ENCODE measurements at regions not wholly inside any gene's neighbourhood (a gene's known extent, or its start where the extent isn't known, plus 50 kb on each side); places are given as distances from the start of the nearest gene placed in this dataset.

DNA sequence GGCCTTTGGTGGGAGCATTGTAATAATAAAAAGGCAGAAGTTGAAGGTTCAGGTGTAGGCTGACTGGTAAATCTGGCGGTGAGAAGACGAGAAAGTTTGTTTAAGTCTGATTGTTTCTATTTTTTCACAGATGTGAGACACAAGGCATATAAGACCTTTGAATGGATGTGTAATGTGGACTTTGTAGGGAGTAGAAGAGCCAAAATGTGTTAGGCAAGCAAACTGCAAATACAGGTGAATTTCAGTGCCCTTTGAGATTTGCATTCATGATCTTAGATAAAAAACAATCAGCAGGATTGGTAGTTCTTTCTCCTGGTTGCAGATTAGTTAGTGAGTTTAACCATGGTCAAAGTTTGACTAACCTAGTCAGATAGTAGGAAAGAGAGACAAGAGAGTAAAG, 238.9 kb downstream of the FRK start:
- H3K4me1 Mint-ChIP-seq (ENCODE audit: insufficient read depth, unreplicated experiment) = no peaks in the 10 kb centered on the region
- no peaks in the 10 kb centered on the region for H3K36me3 Mint-ChIP-seq (ENCODE audit: insufficient read depth, unreplicated experiment)
- CTCF ChIA-PET = no interaction called here
- no peak overlapping the region for H3K27ac Mint-ChIP-seq (ENCODE audit: low read depth, unreplicated experiment)
- no peak overlapping the region for H3K4me3 Mint-ChIP-seq (ENCODE audit: unreplicated experiment)
- no TSS peak for BruUV-seq (replicated peaks)
- TF ChIP-seq, protein P1, sequence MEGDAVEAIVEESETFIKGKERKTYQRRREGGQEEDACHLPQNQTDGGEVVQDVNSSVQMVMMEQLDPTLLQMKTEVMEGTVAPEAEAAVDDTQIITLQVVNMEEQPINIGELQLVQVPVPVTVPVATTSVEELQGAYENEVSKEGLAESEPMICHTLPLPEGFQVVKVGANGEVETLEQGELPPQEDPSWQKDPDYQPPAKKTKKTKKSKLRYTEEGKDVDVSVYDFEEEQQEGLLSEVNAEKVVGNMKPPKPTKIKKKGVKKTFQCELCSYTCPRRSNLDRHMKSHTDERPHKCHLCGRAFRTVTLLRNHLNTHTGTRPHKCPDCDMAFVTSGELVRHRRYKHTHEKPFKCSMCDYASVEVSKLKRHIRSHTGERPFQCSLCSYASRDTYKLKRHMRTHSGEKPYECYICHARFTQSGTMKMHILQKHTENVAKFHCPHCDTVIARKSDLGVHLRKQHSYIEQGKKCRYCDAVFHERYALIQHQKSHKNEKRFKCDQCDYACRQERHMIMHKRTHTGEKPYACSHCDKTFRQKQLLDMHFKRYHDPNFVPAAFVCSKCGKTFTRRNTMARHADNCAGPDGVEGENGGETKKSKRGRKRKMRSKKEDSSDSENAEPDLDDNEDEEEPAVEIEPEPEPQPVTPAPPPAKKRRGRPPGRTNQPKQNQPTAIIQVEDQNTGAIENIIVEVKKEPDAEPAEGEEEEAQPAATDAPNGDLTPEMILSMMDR (IDR thresholded peaks at IDR 0.05; ENCODE audit: unreplicated experiment) = no peak
- no peak for DNase-seq (ENCODE audit: unreplicated experiment)
- intact Hi-C loops (cut with micrococcal nuclease) = no loop called here
- H3K27me3 Mint-ChIP-seq (ENCODE audit: insufficient read depth, unreplicated experiment) = peaks cover 25% of the 10 kb centered on the region
- POLR2A ChIA-PET = no interaction called here
- H3K9me3 Mint-ChIP-seq (ENCODE audit: unreplicated experiment) = no peaks in the 10 kb centered on the region

DNA sequence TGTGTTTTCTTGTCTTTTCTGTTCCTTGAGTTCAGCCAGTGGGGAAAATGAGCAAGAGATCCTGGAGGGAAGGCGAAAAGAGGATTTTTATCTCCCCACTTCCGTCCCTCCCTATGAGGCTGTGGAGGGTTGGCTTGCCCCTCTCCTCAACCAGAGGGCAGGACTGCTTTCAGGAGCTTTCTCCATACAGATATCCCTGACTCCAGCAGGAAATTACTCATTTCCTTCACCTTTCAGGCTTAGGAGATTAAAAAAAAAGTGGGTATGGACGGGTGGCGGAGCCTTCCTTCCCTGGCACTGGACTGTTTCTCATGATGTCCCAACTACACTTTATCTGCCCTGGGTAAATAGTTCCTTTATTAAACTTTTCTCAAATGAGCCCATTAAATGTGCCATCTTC, 241.2 kb downstream of the FRK start:
- BruUV-seq (replicated peaks) = no TSS peak
- ChIA-PET CTCF (interaction anchor here (0.6 kb wide), 1 partner anchor 718 kb away, joined by 3 read pairs; no protein-coding TSS in a partner anchor), POLR2A (no interaction called here)
- H3K27me3 Mint-ChIP-seq (ENCODE audit: insufficient read depth, unreplicated experiment) = peaks cover 15% of the 10 kb centered on the region
- no peak for DNase-seq (ENCODE audit: unreplicated experiment)
- no peaks in the 10 kb centered on the region for H3K4me1 Mint-ChIP-seq (ENCODE audit: insufficient read depth, unreplicated experiment)
- H3K4me3 Mint-ChIP-seq (ENCODE audit: unreplicated experiment) = no peak overlapping the region
- TF ChIP-seq, protein P1 (IDR thresholded peaks at IDR 0.05; ENCODE audit: unreplicated experiment) = no peak
- H3K27ac Mint-ChIP-seq (ENCODE audit: low read depth, unreplicated experiment) = no peak overlapping the region
- intact Hi-C loops (cut with micrococcal nuclease) = no loop called here
- H3K9me3 Mint-ChIP-seq (ENCODE audit: unreplicated experiment) = no peaks in the 10 kb centered on the region
- H3K36me3 Mint-ChIP-seq (ENCODE audit: insufficient read depth, unreplicated experiment) = no peaks in the 10 kb centered on the region

DNA sequence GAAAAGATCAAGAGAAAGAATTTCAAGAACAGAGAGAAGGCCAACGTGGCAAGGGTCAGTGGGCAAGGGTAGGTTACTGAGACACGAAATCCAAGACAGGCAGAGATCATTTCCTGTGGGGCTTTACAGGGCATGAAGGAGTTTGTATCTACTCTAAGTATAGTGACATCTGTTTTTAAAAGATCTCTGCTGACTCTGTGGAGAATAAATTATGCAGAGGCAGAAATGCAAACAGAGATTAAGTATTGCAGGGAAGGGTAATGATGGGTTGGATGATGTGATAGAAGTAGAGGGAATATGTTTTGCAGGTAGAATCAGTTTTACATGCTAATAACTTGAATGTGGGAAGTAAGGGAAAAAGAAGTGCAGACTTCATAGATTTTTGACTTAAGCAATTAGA, 243.5 kb downstream of the FRK start:
- Mint-ChIP-seq H3K4me3 (ENCODE audit: unreplicated experiment) (no peak overlapping the region), H3K27me3 (ENCODE audit: insufficient read depth, unreplicated experiment) (peaks cover 16% of the 10 kb centered on the region), H3K36me3 (ENCODE audit: insufficient read depth, unreplicated experiment) (no peaks in the 10 kb centered on the region), H3K27ac (ENCODE audit: low read depth, unreplicated experiment) (no peak overlapping the region), H3K9me3 (ENCODE audit: unreplicated experiment) (no peaks in the 10 kb centered on the region), H3K4me1 (ENCODE audit: insufficient read depth, unreplicated experiment) (no peaks in the 10 kb centered on the region)
- intact Hi-C loops (cut with micrococcal nuclease) = no loop called here
- CTCF ChIA-PET = no interaction called here
- BruUV-seq (replicated peaks) = no TSS peak
- DNase-seq (ENCODE audit: unreplicated experiment) = no peak
- TF ChIP-seq, protein P1 (IDR thresholded peaks at IDR 0.05; ENCODE audit: unreplicated experiment) = no peak
- POLR2A ChIA-PET = no interaction called here

DNA sequence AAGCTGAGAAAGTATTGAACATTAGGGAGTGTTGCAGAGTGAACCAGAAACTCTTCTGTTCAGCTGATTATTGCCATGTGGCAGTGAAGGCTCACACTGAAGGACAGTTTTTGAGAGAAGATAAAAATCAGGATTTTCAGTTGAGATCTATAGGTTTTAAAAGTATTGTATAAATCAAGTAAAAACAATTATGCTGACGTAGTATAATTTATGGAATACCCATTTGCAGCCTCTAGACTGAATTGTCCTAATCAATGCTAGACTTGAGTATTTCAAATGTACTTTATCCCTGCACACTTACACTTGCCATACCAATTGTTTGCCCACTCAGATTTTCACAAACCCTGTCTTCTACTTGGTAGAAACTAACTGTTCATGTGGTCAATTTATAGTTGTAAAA, 245.8 kb downstream of the FRK start:
- intact Hi-C loops (cut with micrococcal nuclease) = no loop called here
- CTCF ChIA-PET = no interaction called here
- TF ChIP-seq, protein P1 (IDR thresholded peaks at IDR 0.05; ENCODE audit: unreplicated experiment) = no peak
- Mint-ChIP-seq H3K9me3 (ENCODE audit: unreplicated experiment) (no peaks in the 10 kb centered on the region), H3K27me3 (ENCODE audit: insufficient read depth, unreplicated experiment) (peaks cover 36% of the 10 kb centered on the region), H3K4me3 (ENCODE audit: unreplicated experiment) (no peak overlapping the region), H3K4me1 (ENCODE audit: insufficient read depth, unreplicated experiment) (no peaks in the 10 kb centered on the region), H3K36me3 (ENCODE audit: insufficient read depth, unreplicated experiment) (no peaks in the 10 kb centered on the region), H3K27ac (ENCODE audit: low read depth, unreplicated experiment) (no peak overlapping the region)
- no peak for DNase-seq (ENCODE audit: unreplicated experiment)
- POLR2A ChIA-PET = no interaction called here
- no TSS peak for BruUV-seq (replicated peaks)

Measured in MCF 10A (cell line).